A549 (cell line): ENCODE measurements at regions not wholly inside any gene's neighbourhood (a gene's known extent, or its start where the extent isn't known, plus 50 kb on each side); places are given as distances from the start of the nearest gene placed in this dataset.

Experiments
- ATAC-seq, 2 experiments: fragments of 200-7000 bp in 1 of 2; fragments of >200 bp in 1 of 2; cut with Nextera tagmentation in 1 of 2; cut with Tn5 transposase in 1 of 2; 3 replicates each; pipeline versions ENCODE4 v1.8.0 to v1.9.1; 2018 to 2020; ENCODE audit warnings: mild to moderate bottlenecking in 1 of 2, moderate library complexity in 1 of 2
- CTCF ChIA-PET: fragments of 300-600 bp; sonication (Branson Sonifier 250); formaldehyde crosslinking; extraction: SDS; loops from one replicate; lab custom pipeline; 2021; ENCODE audit warnings: antibody characterized with exemption, inconsistent platforms; lab: Yijun Ruan, JAX
- POLR2A ChIA-PET: fragments of 350-600 bp; formaldehyde crosslinking; extraction: SDS; loops from one replicate; lab custom pipeline; 2021; ENCODE audit warnings: antibody characterized with exemption, inconsistent platforms; lab: Yijun Ruan, JAX
- DNase-seq, 2 experiments: peaks; one replicate each; pipeline versions ENCODE4 v3.0.0 to v3.0.0-alpha.2; 2011 to 2016; ENCODE audit warnings: low read depth in 1 of 2, low spot score in 1 of 2
- FAIRE-seq: peaks from 2 replicates; lab custom pipeline; 2011; peaks lifted over from hg19 to GRCh38; lab: Jason Lieb, UNC
- H3K27ac ChIP-seq, 2 experiments: fragments of >200 bp; sonication (Bioruptor Twin); formaldehyde crosslinking; 3 replicates each; pipeline ENCODE4 v1.5.1; 2016 to 2017
- H3K4me1 ChIP-seq: fragments of >200 bp; sonication (Bioruptor Twin); formaldehyde crosslinking; 3 replicates; pipeline ENCODE4 v1.6.1; 2016
- H3K4me2 ChIP-seq: fragments of >200 bp; sonication (Bioruptor Twin); formaldehyde crosslinking; 3 replicates; pipeline ENCODE4 v1.6.1; 2016
- H3K4me3 ChIP-seq: fragments of >200 bp; sonication (Bioruptor Twin); formaldehyde crosslinking; 3 replicates; pipeline ENCODE4 v1.5.1; 2016
- H3K9me3 ChIP-seq: fragments of >200 bp; sonication (Bioruptor Twin); formaldehyde crosslinking; 3 replicates; pipeline ENCODE4 v1.6.1; 2016
- BHLHE40 ChIP-seq: IDR thresholded peaks from 2 replicates; pipeline ENCODE4 v1.6.1; 2012; ENCODE audit warnings: low read depth, low read length, inconsistent platforms
- ESRRA ChIP-seq: fragments of 150-350 bp; IDR thresholded peaks from 2 replicates; pipeline ENCODE4 v1.6.1; 2014; ENCODE audit warnings: mild to moderate bottlenecking, low read length, borderline replicate concordance
- FOXS1 ChIP-seq: fragments of 250-450 bp; sonication (Bioruptor Pico); IDR thresholded peaks from 2 replicates; pipeline ENCODE4 v1.5.0; 2020; ENCODE audit warnings: mild to moderate bottlenecking, moderate library complexity
- HDAC2 ChIP-seq: fragments of 200-600 bp; sonication (generic); IDR thresholded peaks from 2 replicates; pipeline ENCODE4 v1.6.1; 2016
- HOXA7 ChIP-seq: fragments of 250-450 bp; sonication (Bioruptor Pico); IDR thresholded peaks from 2 replicates; pipeline ENCODE4 v1.5.0; 2020; ENCODE audit warnings: mild to moderate bottlenecking, moderate library complexity
- JUNB ChIP-seq: fragments of >200 bp; sonication (Bioruptor Twin); formaldehyde crosslinking; IDR thresholded peaks from 2 replicates; pipeline ENCODE4 v1.6.1; 2016
- KDM5A ChIP-seq: fragments of 200-600 bp; sonication (generic); IDR thresholded peaks from 2 replicates; pipeline ENCODE4 v1.6.1; 2016; ENCODE audit warnings: antibody characterized with exemption, mild to moderate bottlenecking
- NFE2L2 ChIP-seq: fragments of 150-350 bp; conservative IDR thresholded peaks from 2 replicates; pipeline ENCODE4 v1.6.1; 2014; ENCODE audit warnings: low read length
- NPAS2 ChIP-seq: fragments of 250-450 bp; sonication (Bioruptor Pico); IDR thresholded peaks from 2 replicates; pipeline ENCODE4 v1.8.0; 2022; ENCODE audit warnings: mild to moderate bottlenecking, moderate library complexity, borderline replicate concordance
- NR3C1 ChIP-seq: fragments of >200 bp; sonication (Bioruptor Twin); formaldehyde crosslinking; IDR thresholded peaks from 3 replicates; pipeline ENCODE4 v1.6.1; 2017
- RAD21 ChIP-seq, 2 experiments: fragments of >200 bp in 1 of 2; sonication (Bioruptor Twin) in 1 of 2; formaldehyde crosslinking in 1 of 2; IDR thresholded peaks in 1 of 2; conservative IDR thresholded peaks in 1 of 2; 2 replicates in 1 of 2; 3 replicates in 1 of 2; pipeline ENCODE4 v1.6.1; 2012 to 2018; ENCODE audit warnings: inconsistent platforms in 1 of 2
- RARB ChIP-seq: fragments of 250-450 bp; sonication (Bioruptor Pico); IDR thresholded peaks from 2 replicates; pipeline ENCODE4 v1.8.0; 2021; ENCODE audit warnings: mild to moderate bottlenecking, moderate library complexity
- TFCP2L1 ChIP-seq: fragments of 250-450 bp; sonication (Bioruptor Pico); IDR thresholded peaks from 2 replicates; pipeline ENCODE4 v1.5.0; 2021; ENCODE audit warnings: mild to moderate bottlenecking
- ZSCAN20 ChIP-seq: fragments of 250-450 bp; sonication (Bioruptor Pico); IDR thresholded peaks from 2 replicates; pipeline ENCODE4 v1.8.0; 2022; ENCODE audit warnings: mild to moderate bottlenecking, moderate library complexity
- WGBS: methylation state at CpG from one replicate; pipeline ENCODE4 v1.1.6; 2017; ENCODE audit errors: missing lambda C conversion rate; 5-methylcytosine and 5-hydroxymethylcytosine counted together
- TF ChIP-seq, protein P1 (sequence below): fragments of 450-650 bp; IDR thresholded peaks from 2 replicates; pipeline ENCODE4 v1.6.1; 2014; ENCODE audit warnings: antibody characterized with exemption
- TF ChIP-seq, protein P2 (sequence below): fragments of 250-450 bp; sonication (Bioruptor Pico); IDR thresholded peaks from 2 replicates; pipeline ENCODE4 v1.5.0; 2021; ENCODE audit warnings: mild to moderate bottlenecking, moderate library complexity, borderline replicate concordance
- TF ChIP-seq, protein P3 (sequence below): fragments of 200-600 bp; sonication (generic); IDR thresholded peaks from 2 replicates; pipeline ENCODE4 v1.6.1; 2016; ENCODE audit warnings: antibody characterized with exemption, mild to moderate bottlenecking, moderate library complexity
- TF ChIP-seq, protein P4 (sequence below): fragments of >200 bp; sonication (Bioruptor Twin); formaldehyde crosslinking; IDR thresholded peaks from 2 replicates; pipeline ENCODE4 v1.6.1; 2016
- TF ChIP-seq, protein P5 (sequence below): fragments of >200 bp; sonication (Bioruptor Twin); formaldehyde crosslinking; IDR thresholded peaks from 3 replicates; pipeline ENCODE4 v1.5.1; 2016
- TF ChIP-seq, protein P6 (sequence below): fragments of 250-450 bp; sonication (Bioruptor Pico); IDR thresholded peaks from 2 replicates; pipeline ENCODE4 v1.5.0; 2020; ENCODE audit warnings: low read depth, mild to moderate bottlenecking, moderate library complexity

DNA sequence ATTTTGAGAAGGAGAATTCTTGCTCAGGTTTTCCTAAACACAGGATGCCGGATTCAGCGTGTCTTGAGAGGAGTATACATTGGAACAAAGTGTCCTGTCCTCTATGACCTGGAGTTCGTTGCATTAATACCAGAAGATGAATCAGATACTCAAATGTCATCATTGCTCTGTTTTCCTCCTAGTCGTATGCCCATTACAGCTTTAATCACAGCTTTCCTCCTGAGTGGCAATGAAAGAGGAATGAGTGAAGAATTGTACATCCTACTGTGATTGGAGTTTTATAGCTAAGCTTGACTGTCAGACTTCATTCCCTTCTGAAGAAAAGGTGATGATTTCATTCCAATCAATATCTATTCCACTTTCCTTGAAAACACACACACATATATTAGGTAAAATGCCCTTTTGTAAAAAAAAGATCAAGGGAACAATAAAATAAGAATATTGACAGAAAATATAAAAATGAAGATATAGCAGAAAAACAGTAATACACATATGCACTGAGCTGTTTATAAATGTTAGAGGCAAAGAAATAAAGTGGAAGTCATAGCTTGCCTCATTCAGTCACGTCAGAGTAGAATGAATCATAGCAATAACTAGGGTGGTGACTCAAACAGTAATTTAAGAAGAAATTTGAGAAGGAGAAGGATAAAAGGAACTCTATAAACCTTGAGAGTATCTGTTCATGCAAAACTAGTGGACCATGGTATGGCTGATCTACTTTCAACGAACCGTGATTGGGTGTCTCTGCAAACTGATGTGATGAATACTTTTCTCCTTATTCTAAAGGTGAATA is 501.5 kb downstream of the SUCLA2 start:
- no peak overlapping the region for H3K4me2 ChIP-seq
- H3K4me3 ChIP-seq: no peak overlapping the region
- DNase-seq: no peak
- no peaks in the 10 kb centered on the region for H3K9me3 ChIP-seq
- TF ChIP-seq RARB (CRISPR knock-in tag): no peak
- no peak for TF ChIP-seq ZSCAN20 (CRISPR knock-in tag)
- TF ChIP-seq, protein P1, sequence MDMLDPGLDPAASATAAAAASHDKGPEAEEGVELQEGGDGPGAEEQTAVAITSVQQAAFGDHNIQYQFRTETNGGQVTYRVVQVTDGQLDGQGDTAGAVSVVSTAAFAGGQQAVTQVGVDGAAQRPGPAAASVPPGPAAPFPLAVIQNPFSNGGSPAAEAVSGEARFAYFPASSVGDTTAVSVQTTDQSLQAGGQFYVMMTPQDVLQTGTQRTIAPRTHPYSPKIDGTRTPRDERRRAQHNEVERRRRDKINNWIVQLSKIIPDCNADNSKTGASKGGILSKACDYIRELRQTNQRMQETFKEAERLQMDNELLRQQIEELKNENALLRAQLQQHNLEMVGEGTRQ: no peak
- TF ChIP-seq JUNB: no peak
- TF ChIP-seq TFCP2L1 (CRISPR knock-in tag): no peak
- no peak for TF ChIP-seq HOXA7 (CRISPR knock-in tag)
- TF ChIP-seq BHLHE40: no peak
- no peak for TF ChIP-seq NPAS2 (CRISPR knock-in tag)
- TF ChIP-seq, protein P2, sequence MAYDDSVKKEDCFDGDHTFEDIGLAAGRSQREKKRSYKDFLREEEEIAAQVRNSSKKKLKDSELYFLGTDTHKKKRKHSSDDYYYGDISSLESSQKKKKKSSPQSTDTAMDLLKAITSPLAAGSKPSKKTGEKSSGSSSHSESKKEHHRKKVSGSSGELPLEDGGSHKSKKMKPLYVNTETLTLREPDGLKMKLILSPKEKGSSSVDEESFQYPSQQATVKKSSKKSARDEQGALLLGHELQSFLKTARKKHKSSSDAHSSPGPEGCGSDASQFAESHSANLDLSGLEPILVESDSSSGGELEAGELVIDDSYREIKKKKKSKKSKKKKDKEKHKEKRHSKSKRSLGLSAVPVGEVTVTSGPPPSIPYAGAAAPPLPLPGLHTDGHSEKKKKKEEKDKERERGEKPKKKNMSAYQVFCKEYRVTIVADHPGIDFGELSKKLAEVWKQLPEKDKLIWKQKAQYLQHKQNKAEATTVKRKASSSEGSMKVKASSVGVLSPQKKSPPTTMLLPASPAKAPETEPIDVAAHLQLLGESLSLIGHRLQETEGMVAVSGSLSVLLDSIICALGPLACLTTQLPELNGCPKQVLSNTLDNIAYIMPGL (CRISPR knock-in tag): no peak
- TF ChIP-seq NR3C1: no peak
- no peak for TF ChIP-seq ESRRA
- TF ChIP-seq, protein P3, sequence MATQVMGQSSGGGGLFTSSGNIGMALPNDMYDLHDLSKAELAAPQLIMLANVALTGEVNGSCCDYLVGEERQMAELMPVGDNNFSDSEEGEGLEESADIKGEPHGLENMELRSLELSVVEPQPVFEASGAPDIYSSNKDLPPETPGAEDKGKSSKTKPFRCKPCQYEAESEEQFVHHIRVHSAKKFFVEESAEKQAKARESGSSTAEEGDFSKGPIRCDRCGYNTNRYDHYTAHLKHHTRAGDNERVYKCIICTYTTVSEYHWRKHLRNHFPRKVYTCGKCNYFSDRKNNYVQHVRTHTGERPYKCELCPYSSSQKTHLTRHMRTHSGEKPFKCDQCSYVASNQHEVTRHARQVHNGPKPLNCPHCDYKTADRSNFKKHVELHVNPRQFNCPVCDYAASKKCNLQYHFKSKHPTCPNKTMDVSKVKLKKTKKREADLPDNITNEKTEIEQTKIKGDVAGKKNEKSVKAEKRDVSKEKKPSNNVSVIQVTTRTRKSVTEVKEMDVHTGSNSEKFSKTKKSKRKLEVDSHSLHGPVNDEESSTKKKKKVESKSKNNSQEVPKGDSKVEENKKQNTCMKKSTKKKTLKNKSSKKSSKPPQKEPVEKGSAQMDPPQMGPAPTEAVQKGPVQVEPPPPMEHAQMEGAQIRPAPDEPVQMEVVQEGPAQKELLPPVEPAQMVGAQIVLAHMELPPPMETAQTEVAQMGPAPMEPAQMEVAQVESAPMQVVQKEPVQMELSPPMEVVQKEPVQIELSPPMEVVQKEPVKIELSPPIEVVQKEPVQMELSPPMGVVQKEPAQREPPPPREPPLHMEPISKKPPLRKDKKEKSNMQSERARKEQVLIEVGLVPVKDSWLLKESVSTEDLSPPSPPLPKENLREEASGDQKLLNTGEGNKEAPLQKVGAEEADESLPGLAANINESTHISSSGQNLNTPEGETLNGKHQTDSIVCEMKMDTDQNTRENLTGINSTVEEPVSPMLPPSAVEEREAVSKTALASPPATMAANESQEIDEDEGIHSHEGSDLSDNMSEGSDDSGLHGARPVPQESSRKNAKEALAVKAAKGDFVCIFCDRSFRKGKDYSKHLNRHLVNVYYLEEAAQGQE: no peak
- TF ChIP-seq, protein P4, sequence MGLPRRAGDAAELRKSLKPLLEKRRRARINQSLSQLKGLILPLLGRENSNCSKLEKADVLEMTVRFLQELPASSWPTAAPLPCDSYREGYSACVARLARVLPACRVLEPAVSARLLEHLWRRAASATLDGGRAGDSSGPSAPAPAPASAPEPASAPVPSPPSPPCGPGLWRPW: no peak
- TF ChIP-seq KDM5A: no peak
- no peak for TF ChIP-seq FOXS1 (CRISPR knock-in tag)
- TF ChIP-seq, protein P5, sequence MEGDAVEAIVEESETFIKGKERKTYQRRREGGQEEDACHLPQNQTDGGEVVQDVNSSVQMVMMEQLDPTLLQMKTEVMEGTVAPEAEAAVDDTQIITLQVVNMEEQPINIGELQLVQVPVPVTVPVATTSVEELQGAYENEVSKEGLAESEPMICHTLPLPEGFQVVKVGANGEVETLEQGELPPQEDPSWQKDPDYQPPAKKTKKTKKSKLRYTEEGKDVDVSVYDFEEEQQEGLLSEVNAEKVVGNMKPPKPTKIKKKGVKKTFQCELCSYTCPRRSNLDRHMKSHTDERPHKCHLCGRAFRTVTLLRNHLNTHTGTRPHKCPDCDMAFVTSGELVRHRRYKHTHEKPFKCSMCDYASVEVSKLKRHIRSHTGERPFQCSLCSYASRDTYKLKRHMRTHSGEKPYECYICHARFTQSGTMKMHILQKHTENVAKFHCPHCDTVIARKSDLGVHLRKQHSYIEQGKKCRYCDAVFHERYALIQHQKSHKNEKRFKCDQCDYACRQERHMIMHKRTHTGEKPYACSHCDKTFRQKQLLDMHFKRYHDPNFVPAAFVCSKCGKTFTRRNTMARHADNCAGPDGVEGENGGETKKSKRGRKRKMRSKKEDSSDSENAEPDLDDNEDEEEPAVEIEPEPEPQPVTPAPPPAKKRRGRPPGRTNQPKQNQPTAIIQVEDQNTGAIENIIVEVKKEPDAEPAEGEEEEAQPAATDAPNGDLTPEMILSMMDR: no peak
- no peak for TF ChIP-seq NFE2L2
- TF ChIP-seq, protein P6, sequence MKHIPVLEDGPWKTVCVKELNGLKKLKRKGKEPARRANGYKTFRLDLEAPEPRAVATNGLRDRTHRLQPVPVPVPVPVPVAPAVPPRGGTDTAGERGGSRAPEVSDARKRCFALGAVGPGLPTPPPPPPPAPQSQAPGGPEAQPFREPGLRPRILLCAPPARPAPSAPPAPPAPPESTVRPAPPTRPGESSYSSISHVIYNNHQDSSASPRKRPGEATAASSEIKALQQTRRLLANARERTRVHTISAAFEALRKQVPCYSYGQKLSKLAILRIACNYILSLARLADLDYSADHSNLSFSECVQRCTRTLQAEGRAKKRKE (CRISPR knock-in tag): no peak
- TF ChIP-seq RAD21 (conservative IDR thresholded peaks at IDR 0.05 in 1 of 2, IDR thresholded peaks at IDR 0.05 in 1 of 2): no peak
- no peak for TF ChIP-seq HDAC2
- no peak overlapping the region for H3K27ac ChIP-seq
- ChIA-PET POLR2A (no interaction called here), CTCF (no interaction called here)
- FAIRE-seq: no peak
- H3K4me1 ChIP-seq: no peaks in the 10 kb centered on the region
- ATAC-seq: no peak
- WGBS: 13% methylated on average over 7 of the region's 7 CpGs
